ENCODE measurements at regions not wholly inside any gene's neighbourhood (a gene's known extent, or its start where the extent isn't known, plus 50 kb on each side); places are given as distances from the start of the nearest gene placed in this dataset.
"Not testable (repeated sequence)": the region's sequence is repeated elsewhere in the genome, so short reads cannot be mapped to it uniquely, and the experiment has no call there.

- DNase-seq (ENCODE audit: extremely low read depth, low read depth) = no peak
These were observed 265.2 kb upstream of the MSX2 start for GRCh38 chr5:174459071-174459702.

GRCh38 chr5:174459832-174460448 is 264.4 kb upstream of the MSX2 start:
- no peak for DNase-seq (ENCODE audit: extremely low read depth, low read depth)

DNA sequence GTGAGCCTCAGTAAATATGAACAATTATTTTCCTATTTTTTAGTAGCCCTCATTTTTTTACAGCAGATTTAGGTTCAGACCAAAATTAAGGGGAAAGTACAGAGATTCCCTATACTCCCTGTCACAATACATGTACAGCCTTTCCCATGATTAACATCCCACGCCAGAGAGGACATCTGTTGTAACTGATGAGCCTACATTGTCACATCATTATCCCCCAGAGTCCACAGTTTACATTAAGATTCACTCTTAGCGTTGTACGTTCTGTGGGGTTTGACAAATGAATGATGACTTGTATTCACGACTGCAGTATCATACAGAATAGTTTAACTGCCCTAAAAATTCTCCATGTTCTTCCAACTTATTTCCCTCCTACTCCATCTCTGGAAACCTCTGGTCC is 262.3 kb upstream of the MSX2 start:
- no peak for DNase-seq (ENCODE audit: extremely low read depth, low read depth)

GRCh38 chr5:174464504-174465165 is 259.7 kb upstream of the MSX2 start:
- DNase-seq (ENCODE audit: extremely low read depth, low read depth) = no peak

DNA sequence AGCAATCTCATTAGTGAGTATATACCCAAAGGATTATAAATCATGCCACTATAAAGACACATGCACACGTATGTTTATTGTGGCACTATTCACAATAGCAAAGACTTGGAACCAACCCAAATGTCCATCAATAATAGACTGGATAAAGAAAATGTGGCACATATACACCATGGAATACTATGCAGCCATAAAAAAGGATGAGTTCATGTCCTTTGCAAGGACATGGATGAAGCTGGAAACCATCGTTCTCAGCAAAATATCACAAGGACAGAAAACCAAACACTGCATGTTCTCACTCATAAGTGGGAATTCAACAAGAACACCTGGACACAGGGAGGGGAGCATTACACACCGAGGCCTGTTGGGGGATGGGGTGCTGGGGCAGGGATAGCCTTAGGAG is 252.9 kb upstream of the MSX2 start:
- DNase-seq (ENCODE audit: extremely low read depth, low read depth) = not testable (repeated sequence)

DNA sequence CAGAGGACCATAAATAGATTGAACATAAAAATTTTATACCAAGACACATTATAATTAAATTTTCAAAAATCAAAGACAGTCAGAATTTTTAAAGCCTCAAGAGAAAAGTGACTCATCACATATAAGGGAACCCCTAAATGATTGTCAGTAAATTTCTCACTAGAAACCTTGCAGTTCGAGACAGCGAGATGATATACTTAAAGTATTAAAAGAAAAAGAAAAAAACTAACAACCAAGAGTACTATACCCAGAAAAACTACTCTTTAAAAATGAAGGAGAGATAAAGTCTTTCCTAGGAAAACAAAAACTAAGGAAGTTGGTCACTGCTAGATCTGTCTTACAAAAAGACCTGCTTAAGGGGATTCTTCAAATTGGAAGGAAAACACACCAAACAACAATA is 251.4 kb upstream of the MSX2 start:
- DNase-seq (ENCODE audit: extremely low read depth, low read depth) = no peak

GRCh38 chr5:174476001-174476400 is 248.4 kb upstream of the MSX2 start:
- DNase-seq (ENCODE audit: extremely low read depth, low read depth) = not testable (repeated sequence)

GRCh38 chr5:174479325-174479724 is 245.1 kb upstream of the MSX2 start:
- DNase-seq (ENCODE audit: extremely low read depth, low read depth) = no peak

- no peak for DNase-seq (ENCODE audit: extremely low read depth, low read depth)
These were observed 242.6 kb upstream of the MSX2 start for GRCh38 chr5:174481737-174482136.

GRCh38 chr5:174482607-174483024 is 241.8 kb upstream of the MSX2 start:
- DNase-seq (ENCODE audit: extremely low read depth, low read depth) = no peak

GRCh38 chr5:174483411-174483810 is 241.0 kb upstream of the MSX2 start:
- no peak for DNase-seq (ENCODE audit: extremely low read depth, low read depth)

- DNase-seq (ENCODE audit: extremely low read depth, low read depth) = no peak
These were observed 235.2 kb upstream of the MSX2 start for GRCh38 chr5:174489215-174489614.

DNA sequence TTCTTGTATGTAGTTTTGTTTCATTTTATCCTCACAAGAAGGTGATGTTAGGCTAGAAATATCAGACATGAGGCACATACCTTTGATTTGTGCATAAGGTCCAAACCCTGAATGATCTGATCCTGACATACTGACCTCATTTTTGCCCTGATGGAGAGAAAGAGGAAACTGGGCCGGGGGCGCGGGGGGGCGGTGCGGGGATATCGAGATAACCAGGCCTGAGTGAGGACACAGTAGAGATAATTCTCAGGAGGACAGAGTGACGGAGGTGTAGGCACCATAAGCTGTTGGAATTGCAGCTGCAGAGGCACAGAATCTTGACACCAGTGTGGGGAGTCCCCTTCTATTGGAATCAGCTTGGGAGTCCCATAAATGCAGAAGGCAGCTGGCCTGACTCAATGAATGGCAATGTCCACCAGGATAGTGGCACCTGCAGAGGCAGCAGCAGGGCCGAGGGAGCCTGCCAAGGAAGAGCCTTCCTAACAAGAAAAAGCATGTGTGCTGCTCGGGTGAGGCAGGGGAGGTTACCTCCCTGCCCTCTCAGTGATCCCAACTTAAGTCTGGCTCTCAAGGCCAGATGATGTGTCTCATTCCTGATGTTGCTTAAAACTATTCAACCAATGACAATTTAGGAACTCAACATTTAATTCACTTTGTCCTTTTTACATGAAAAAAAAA is 234.3 kb upstream of the MSX2 start:
- DNase-seq (ENCODE audit: extremely low read depth, low read depth) = no peak

- no peak for DNase-seq (ENCODE audit: extremely low read depth, low read depth)
These were observed 233.7 kb upstream of the MSX2 start for GRCh38 chr5:174490728-174491127.

DNA sequence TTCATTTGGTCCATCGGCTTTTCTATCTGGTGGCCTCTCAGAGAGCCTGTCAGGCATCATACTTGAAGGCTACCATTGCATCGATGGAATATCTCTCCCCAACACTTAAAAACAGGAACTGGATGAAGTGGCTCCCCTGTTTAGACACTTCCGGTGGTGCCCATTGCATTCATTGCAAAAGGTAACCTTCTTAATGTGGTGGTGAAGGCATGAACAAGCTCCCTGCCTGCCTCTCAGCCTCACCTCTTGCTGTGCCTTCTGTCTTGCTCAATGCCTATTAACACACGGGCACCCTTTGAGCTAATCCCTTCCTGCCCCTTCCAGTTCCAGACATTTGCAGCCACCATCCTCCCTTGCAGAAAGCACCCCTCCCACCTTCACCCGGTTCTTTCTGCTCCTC is 233.1 kb upstream of the MSX2 start:
- no peak for DNase-seq (ENCODE audit: extremely low read depth, low read depth)

GRCh38 chr5:174491761-174492350 is 232.5 kb upstream of the MSX2 start:
- DNase-seq (ENCODE audit: extremely low read depth, low read depth) = no peak

- no peak for DNase-seq (ENCODE audit: extremely low read depth, low read depth)
These were observed 230.9 kb upstream of the MSX2 start for GRCh38 chr5:174493530-174493929.

GRCh38 chr5:174497939-174498338 is 226.4 kb upstream of the MSX2 start:
- not testable (repeated sequence) for DNase-seq (ENCODE audit: extremely low read depth, low read depth)

DNA sequence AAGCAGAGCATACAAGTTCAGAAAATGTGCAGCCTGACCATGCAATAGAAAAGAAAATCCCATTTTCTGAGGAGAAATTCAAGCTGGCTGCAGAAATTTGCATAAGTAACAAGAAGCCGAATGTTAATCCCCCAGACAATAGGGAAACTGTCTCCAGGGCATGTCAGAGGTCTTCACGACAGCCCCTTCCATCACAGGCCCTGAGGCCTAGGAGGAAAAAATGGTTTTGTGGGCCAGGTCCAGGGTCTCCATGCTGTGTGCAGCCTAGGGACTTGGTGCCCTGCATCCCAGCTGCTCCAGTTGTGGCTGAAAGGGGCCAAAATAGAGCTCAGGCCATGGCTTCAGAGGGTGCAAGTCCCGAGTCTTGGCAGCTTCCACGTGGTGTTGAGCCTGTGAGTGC is 225.8 kb upstream of the MSX2 start:
- not testable (repeated sequence) for DNase-seq (ENCODE audit: extremely low read depth, low read depth)

DNA sequence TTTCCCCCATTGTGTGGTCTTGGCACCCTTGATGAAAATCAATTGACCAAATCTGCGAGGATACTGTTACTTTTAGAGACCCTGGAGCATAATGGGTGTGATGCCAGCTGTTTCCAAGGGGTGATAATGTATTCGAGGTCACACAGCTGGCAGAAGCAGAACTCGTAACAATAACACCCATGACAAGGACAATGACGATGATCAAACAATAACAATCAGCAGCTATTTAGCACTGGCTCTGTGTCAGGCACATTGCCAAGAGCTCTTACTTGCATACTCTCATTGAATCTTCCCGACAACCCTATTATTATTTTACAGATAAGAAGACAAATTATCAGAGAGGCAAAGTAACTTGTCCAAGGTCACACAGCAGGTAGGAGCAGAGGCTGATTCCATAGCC is 223.7 kb upstream of the MSX2 start:
- no peak for DNase-seq (ENCODE audit: extremely low read depth, low read depth)

DNA sequence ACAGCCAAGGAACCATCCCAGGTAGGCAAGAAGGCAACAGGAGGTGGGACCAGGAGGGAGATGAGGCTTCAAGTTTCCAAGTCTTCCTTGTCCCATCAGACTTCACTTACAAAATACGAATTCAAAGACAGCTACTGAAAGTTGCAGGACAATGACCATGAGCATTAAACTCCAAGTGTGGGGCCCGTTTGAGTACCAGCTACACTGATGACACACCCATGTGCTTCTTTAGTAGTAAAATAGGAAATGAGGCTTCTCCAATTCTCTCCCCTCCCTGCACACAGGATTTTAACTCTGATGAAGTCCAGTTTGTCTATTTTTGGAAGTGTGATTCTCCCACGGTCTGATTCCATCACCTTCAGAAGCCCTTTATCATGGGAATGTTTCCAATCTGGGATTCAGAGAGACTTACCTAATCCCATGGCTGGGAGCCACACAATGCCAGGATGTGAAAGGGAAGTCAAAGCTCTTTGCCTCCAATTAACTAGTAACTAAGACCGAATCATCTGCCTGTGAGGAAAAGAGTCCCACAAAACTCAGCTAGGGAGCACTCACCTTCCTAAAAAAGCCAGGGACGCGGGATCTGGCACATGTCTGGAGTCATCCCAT is 222.8 kb upstream of the MSX2 start:
- no peak for DNase-seq (ENCODE audit: extremely low read depth, low read depth)
